ENCODE measurements at regions not wholly inside any gene's neighbourhood (a gene's known extent, or its start where the extent isn't known, plus 50 kb on each side); places are given as distances from the start of the nearest gene placed in this dataset.
A peak's percentile ranks its signal among the peaks of the same experiment; 100 is the strongest.

GRCh38 chr3:178297199-178297598, 239.0 kb upstream of the KCNMB2 start:
- no peak overlapping the region for H3K23ac ChIP-seq (ENCODE audit: low read length)
- H2BK15ac ChIP-seq (replicated peaks; ENCODE audit: low read depth) = no peak overlapping the region
- no peaks in the 10 kb centered on the region for H3K79me2 ChIP-seq (ENCODE audit: control insufficient read depth, insufficient read depth, low read length)
- no peak overlapping the region for H3K4me3 ChIP-seq (ENCODE audit: low read length)
- H3K36me3 ChIP-seq (ENCODE audit: control insufficient read depth, insufficient read depth, low read length) = no peaks in the 10 kb centered on the region
- H4K5ac ChIP-seq (ENCODE audit: low read length) = no peak overlapping the region
- H3K9ac ChIP-seq (ENCODE audit: low read length) = no peak overlapping the region
- H3K56ac ChIP-seq (ENCODE audit: low read length) = no peak overlapping the region
- DNase-seq = no peak
- no peaks in the 10 kb centered on the region for H3K4me1 ChIP-seq (ENCODE audit: control insufficient read depth, low read depth, low read length)
- H3K27me3 ChIP-seq (ENCODE audit: insufficient read depth, low read length, poor library complexity) = no peaks in the 10 kb centered on the region
- H3K18ac ChIP-seq (ENCODE audit: low read length) = no peak overlapping the region
- H2BK5ac ChIP-seq (ENCODE audit: low read length) = no peak overlapping the region
- H3K27ac ChIP-seq (ENCODE audit: low read depth, low read length) = no peak overlapping the region
- no peak overlapping the region for H3K4ac ChIP-seq (ENCODE audit: low read depth, low read length)
- no peak overlapping the region for H2AK5ac ChIP-seq (ENCODE audit: low read length)
- H3K79me1 ChIP-seq (ENCODE audit: low read length) = no peaks in the 10 kb centered on the region
- no peak overlapping the region for H4K8ac ChIP-seq (ENCODE audit: low read depth, low read length)
- no peak overlapping the region for H2BK120ac ChIP-seq (ENCODE audit: low read depth, low read length)
- no CpG with 5 or more reads among the region's 1 CpG for WGBS (ENCODE audit: extremely low coverage, insufficient coverage, low lambda C conversion rate)
- H3K4me2 ChIP-seq (ENCODE audit: low read length) = no peak overlapping the region

- Histone ChIP-seq H3K56ac (ENCODE audit: low read length) (no peak overlapping the region), H3K4me2 (ENCODE audit: low read length) (no peak overlapping the region), H3K4me1 (ENCODE audit: control insufficient read depth, low read depth, low read length) (no peaks in the 10 kb centered on the region), H4K5ac (ENCODE audit: low read length) (no peak overlapping the region), H3K4ac (ENCODE audit: low read depth, low read length) (no peak overlapping the region), H3K79me2 (ENCODE audit: control insufficient read depth, insufficient read depth, low read length) (no peaks in the 10 kb centered on the region), H2AK5ac (ENCODE audit: low read length) (no peak overlapping the region), H3K36me3 (ENCODE audit: control insufficient read depth, insufficient read depth, low read length) (no peaks in the 10 kb centered on the region), H3K18ac (ENCODE audit: low read length) (no peak overlapping the region), H2BK120ac (ENCODE audit: low read depth, low read length) (no peak overlapping the region), H3K9ac (ENCODE audit: low read length) (no peak overlapping the region), H3K27me3 (ENCODE audit: insufficient read depth, low read length, poor library complexity) (no peaks in the 10 kb centered on the region), H2BK5ac (ENCODE audit: low read length) (no peak overlapping the region), H3K79me1 (ENCODE audit: low read length) (no peaks in the 10 kb centered on the region), H3K27ac (ENCODE audit: low read depth, low read length) (no peak overlapping the region), H2BK15ac (replicated peaks; ENCODE audit: low read depth) (no peak overlapping the region), H3K4me3 (ENCODE audit: low read length) (no peak overlapping the region), H3K23ac (ENCODE audit: low read length) (no peak overlapping the region), H4K8ac (ENCODE audit: low read depth, low read length) (no peak overlapping the region)
- no CpG with 5 or more reads among the region's 8 CpGs for WGBS (ENCODE audit: extremely low coverage, insufficient coverage, low lambda C conversion rate)
- DNase-seq = no peak
These were observed 238.5 kb upstream of the KCNMB2 start for GRCh38 chr3:178297740-178298139.

- no peak overlapping the region for H3K27ac ChIP-seq (ENCODE audit: low read depth, low read length)
- no peak for DNase-seq
- H2AK5ac ChIP-seq (ENCODE audit: low read length) = no peak overlapping the region
- no peaks in the 10 kb centered on the region for H3K4me1 ChIP-seq (ENCODE audit: control insufficient read depth, low read depth, low read length)
- no peak overlapping the region for H3K4me3 ChIP-seq (ENCODE audit: low read length)
- H3K9ac ChIP-seq (ENCODE audit: low read length) = no peak overlapping the region
- peak overlapping the region; percentile 100 for H2BK15ac ChIP-seq (replicated peaks; ENCODE audit: low read depth)
- no peak overlapping the region for H3K23ac ChIP-seq (ENCODE audit: low read length)
- no peak overlapping the region for H4K5ac ChIP-seq (ENCODE audit: low read length)
- no peak overlapping the region for H3K56ac ChIP-seq (ENCODE audit: low read length)
- H2BK120ac ChIP-seq (ENCODE audit: low read depth, low read length) = no peak overlapping the region
- no peak overlapping the region for H2BK5ac ChIP-seq (ENCODE audit: low read length)
- WGBS (ENCODE audit: extremely low coverage, insufficient coverage, low lambda C conversion rate) = no CpG with 5 or more reads among the region's 4 CpGs
- no peaks in the 10 kb centered on the region for H3K79me1 ChIP-seq (ENCODE audit: low read length)
- no peaks in the 10 kb centered on the region for H3K27me3 ChIP-seq (ENCODE audit: insufficient read depth, low read length, poor library complexity)
- peak overlapping the region; percentile 2 for H3K4ac ChIP-seq (ENCODE audit: low read depth, low read length)
- no peaks in the 10 kb centered on the region for H3K79me2 ChIP-seq (ENCODE audit: control insufficient read depth, insufficient read depth, low read length)
- H4K8ac ChIP-seq (ENCODE audit: low read depth, low read length) = no peak overlapping the region
- no peak overlapping the region for H3K18ac ChIP-seq (ENCODE audit: low read length)
- no peak overlapping the region for H3K4me2 ChIP-seq (ENCODE audit: low read length)
- no peaks in the 10 kb centered on the region for H3K36me3 ChIP-seq (ENCODE audit: control insufficient read depth, insufficient read depth, low read length)
These were observed 235.7 kb upstream of the KCNMB2 start for GRCh38 chr3:178300441-178300959.

GRCh38 chr3:178302966-178303930, 233.0 kb upstream of the KCNMB2 start:
- WGBS (ENCODE audit: extremely low coverage, insufficient coverage, low lambda C conversion rate) = 100% methylated on average over 1 of the region's 6 CpGs
- H4K8ac ChIP-seq (ENCODE audit: low read depth, low read length) = no peak overlapping the region
- no peak overlapping the region for H3K4me3 ChIP-seq (ENCODE audit: low read length)
- H3K18ac ChIP-seq (ENCODE audit: low read length) = no peak overlapping the region
- H3K56ac ChIP-seq (ENCODE audit: low read length) = no peak overlapping the region
- no peak overlapping the region for H3K23ac ChIP-seq (ENCODE audit: low read length)
- H3K4ac ChIP-seq (ENCODE audit: low read depth, low read length) = no peak overlapping the region
- no peak overlapping the region for H2BK5ac ChIP-seq (ENCODE audit: low read length)
- H4K5ac ChIP-seq (ENCODE audit: low read length) = no peak overlapping the region
- H3K27me3 ChIP-seq (ENCODE audit: insufficient read depth, low read length, poor library complexity) = no peaks in the 10 kb centered on the region
- H3K79me1 ChIP-seq (ENCODE audit: low read length) = no peaks in the 10 kb centered on the region
- no peak overlapping the region for H2BK15ac ChIP-seq (replicated peaks; ENCODE audit: low read depth)
- no peak for DNase-seq
- H3K4me2 ChIP-seq (ENCODE audit: low read length) = no peak overlapping the region
- no peak overlapping the region for H2AK5ac ChIP-seq (ENCODE audit: low read length)
- no peaks in the 10 kb centered on the region for H3K79me2 ChIP-seq (ENCODE audit: control insufficient read depth, insufficient read depth, low read length)
- no peak overlapping the region for H3K9ac ChIP-seq (ENCODE audit: low read length)
- H3K27ac ChIP-seq (ENCODE audit: low read depth, low read length) = no peak overlapping the region
- H3K36me3 ChIP-seq (ENCODE audit: control insufficient read depth, insufficient read depth, low read length) = no peaks in the 10 kb centered on the region
- peak overlapping the region; percentile 28 for H2BK120ac ChIP-seq (ENCODE audit: low read depth, low read length)
- H3K4me1 ChIP-seq (ENCODE audit: control insufficient read depth, low read depth, low read length) = no peaks in the 10 kb centered on the region

GRCh38 chr3:178304758-178305467, 231.3 kb upstream of the KCNMB2 start:
- Histone ChIP-seq H3K36me3 (ENCODE audit: control insufficient read depth, insufficient read depth, low read length) (no peaks in the 10 kb centered on the region), H3K9ac (ENCODE audit: low read length) (no peak overlapping the region), H2BK120ac (ENCODE audit: low read depth, low read length) (no peak overlapping the region), H3K23ac (ENCODE audit: low read length) (no peak overlapping the region), H3K4ac (ENCODE audit: low read depth, low read length) (no peak overlapping the region), H3K79me1 (ENCODE audit: low read length) (no peaks in the 10 kb centered on the region), H2AK5ac (ENCODE audit: low read length) (no peak overlapping the region), H4K8ac (ENCODE audit: low read depth, low read length) (no peak overlapping the region), H4K5ac (ENCODE audit: low read length) (no peak overlapping the region), H3K56ac (ENCODE audit: low read length) (no peak overlapping the region), H3K79me2 (ENCODE audit: control insufficient read depth, insufficient read depth, low read length) (no peaks in the 10 kb centered on the region), H2BK5ac (ENCODE audit: low read length) (no peak overlapping the region), H3K18ac (ENCODE audit: low read length) (no peak overlapping the region), H3K4me2 (ENCODE audit: low read length) (no peak overlapping the region), H2BK15ac (replicated peaks; ENCODE audit: low read depth) (no peak overlapping the region), H3K4me1 (ENCODE audit: control insufficient read depth, low read depth, low read length) (no peaks in the 10 kb centered on the region), H3K27ac (ENCODE audit: low read depth, low read length) (no peak overlapping the region), H3K4me3 (ENCODE audit: low read length) (no peak overlapping the region), H3K27me3 (ENCODE audit: insufficient read depth, low read length, poor library complexity) (no peaks in the 10 kb centered on the region)
- DNase-seq = no peak
- WGBS (ENCODE audit: extremely low coverage, insufficient coverage, low lambda C conversion rate) = no CpG with 5 or more reads among the region's 1 CpG

Data from mesendoderm (in vitro differentiated cells).